ENCODE measurements at regions not wholly inside any gene's neighbourhood (a gene's known extent, or its start where the extent isn't known, plus 50 kb on each side); places are given as distances from the start of the nearest gene placed in this dataset.

- no peak for TF ChIP-seq POLR2A (IDR thresholded peaks at IDR 0.05; ENCODE audit: low read depth)
- no peak for TF ChIP-seq CTCF (IDR thresholded peaks at IDR 0.05)
These were observed 165.0 kb downstream of the ASB1 start for GRCh38 chr2:238591732-238592131.

Measured in esophagus muscularis mucosa (tissue), 3 donors.